ENCODE measurements at regions not wholly inside any gene's neighbourhood (a gene's known extent, or its start where the extent isn't known, plus 50 kb on each side); places are given as distances from the start of the nearest gene placed in this dataset.

GRCh38 chr7:124457841-124458240, 307.8 kb downstream of the GPR37 start (continued):
- no peak for TF ChIP-seq KLF11 (CRISPR knock-in tag; IDR thresholded peaks at IDR 0.05)

DNA sequence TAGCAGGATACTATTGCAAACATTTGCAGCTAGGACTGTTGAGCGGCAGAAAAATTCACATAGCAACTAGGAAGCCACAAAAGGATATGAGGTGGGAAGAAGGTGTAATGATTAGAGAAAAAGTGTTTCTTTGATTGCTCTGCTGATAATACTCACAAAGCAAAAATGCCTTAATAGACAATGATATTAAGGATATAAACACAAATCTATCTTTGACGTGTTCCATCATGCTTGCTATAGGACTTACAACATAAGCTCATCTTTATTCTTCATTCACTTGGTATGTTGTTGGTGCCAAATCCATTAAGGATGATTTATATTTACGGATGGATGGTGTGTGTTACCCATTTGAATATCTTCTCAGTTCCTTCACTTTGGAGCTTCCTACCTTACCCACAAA, 309.3 kb downstream of the GPR37 start:
- CTCF ChIA-PET (ENCODE audit: low intra/inter-chr PET ratio, low total read pairs) = no interaction called here

More for the DNA sequence above, 309.3 kb downstream of the GPR37 start:
- FAIRE-seq (no peak), DNase-seq (ENCODE audit: low spot score) (no peak), ATAC-seq (no peak)
- H2AFZ ChIP-seq (ENCODE audit: low read length) = no peak overlapping the region
- H3K4me3 ChIP-seq (replicated peaks in 1 of 3; ENCODE audit: insufficient read depth in 1 of 3, low read depth in 2 of 3, low read length in 3 of 3) = no peak overlapping the region
- no peak overlapping the region for H3K4me2 ChIP-seq (ENCODE audit: low read depth, low read length)
- 67% methylated on average over 3 of the region's 3 CpGs for WGBS (ENCODE audit: low lambda C conversion rate)
- peaks cover 26% of the 10 kb centered on the region for H3K4me1 ChIP-seq (ENCODE audit: insufficient read depth, low read length)
- TF ChIP-seq NFKBIZ (CRISPR knock-in tag; IDR thresholded peaks at IDR 0.05) = no peak
- no peak for TF ChIP-seq ZNF513 (CRISPR knock-in tag; conservative IDR thresholded peaks at IDR 0.05)
- TF ChIP-seq MIER3 (CRISPR knock-in tag; IDR thresholded peaks at IDR 0.05; ENCODE audit: borderline replicate concordance) = no peak
- TF ChIP-seq, protein P1, sequence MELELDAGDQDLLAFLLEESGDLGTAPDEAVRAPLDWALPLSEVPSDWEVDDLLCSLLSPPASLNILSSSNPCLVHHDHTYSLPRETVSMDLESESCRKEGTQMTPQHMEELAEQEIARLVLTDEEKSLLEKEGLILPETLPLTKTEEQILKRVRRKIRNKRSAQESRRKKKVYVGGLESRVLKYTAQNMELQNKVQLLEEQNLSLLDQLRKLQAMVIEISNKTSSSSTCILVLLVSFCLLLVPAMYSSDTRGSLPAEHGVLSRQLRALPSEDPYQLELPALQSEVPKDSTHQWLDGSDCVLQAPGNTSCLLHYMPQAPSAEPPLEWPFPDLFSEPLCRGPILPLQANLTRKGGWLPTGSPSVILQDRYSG (CRISPR knock-in tag; IDR thresholded peaks at IDR 0.05) = no peak
- no peak for TF ChIP-seq KDM2A (CRISPR knock-in tag; IDR thresholded peaks at IDR 0.05; ENCODE audit: borderline replicate concordance, low read depth)
- TF ChIP-seq FOXP1 (IDR thresholded peaks at IDR 0.05) = no peak
- no peak for TF ChIP-seq FOXP1 (CRISPR knock-in tag; IDR thresholded peaks at IDR 0.05)
- no peak for TF ChIP-seq ZNF292 (CRISPR knock-in tag; IDR thresholded peaks at IDR 0.05; ENCODE audit: borderline replicate concordance, low read depth)
- in situ Hi-C loops (cut with HindIII; ENCODE audit: extremely low pct_ligation_motif_present, low pct_unique_long_range_greater_than_20kb) = no loop called here
- H4K20me1 ChIP-seq (ENCODE audit: insufficient read depth, low read length) = no peaks in the 10 kb centered on the region
- H3K9ac ChIP-seq (ENCODE audit: insufficient read depth, low read depth, low read length) = no peak overlapping the region
- H3K79me2 ChIP-seq (ENCODE audit: insufficient read depth, low read length) = no peaks in the 10 kb centered on the region
- no peaks in the 10 kb centered on the region for H3K36me3 ChIP-seq (replicated peaks in 1 of 2; ENCODE audit: control insufficient read depth in 1 of 2, insufficient read depth in 2 of 2, low read length in 2 of 2)
- intact Hi-C loops (cut with micrococcal nuclease; ENCODE audit: unreplicated experiment) = no loop called here
- no peak overlapping the region for H3K27ac ChIP-seq (ENCODE audit: extremely low read length, insufficient read depth, low read length)
- POLR2A ChIA-PET = no interaction called here
- H3K27me3 ChIP-seq (ENCODE audit: control insufficient read depth in 1 of 2, insufficient read depth in 2 of 2, low read length in 2 of 2) = no peaks in the 10 kb centered on the region
- BruUV-seq (replicated peaks) = no TSS peak
- H3K9me3 ChIP-seq (ENCODE audit: low read length) = no peaks in the 10 kb centered on the region
